ENCODE measurements at regions not wholly inside any gene's neighbourhood (a gene's known extent, or its start where the extent isn't known, plus 50 kb on each side); places are given as distances from the start of the nearest gene placed in this dataset.

GRCh38 chr4:96193061-96193460 is 353.2 kb downstream of the PDHA2 start:
- intact Hi-C loops (cut with DNase I; ENCODE audit: low total_unique reads), result no loop called here
- DNase-seq (no peak), ATAC-seq (no peak)
- Histone ChIP-seq H3K36me3 (no peaks in the 10 kb centered on the region), H3K4me3 (no peak overlapping the region), H3K9me3 (no peaks in the 10 kb centered on the region), H3K27ac (no peak overlapping the region), H3K27me3 (no peaks in the 10 kb centered on the region), H3K4me1 (no peaks in the 10 kb centered on the region)
- in situ Hi-C loops (cut with MboI; ENCODE audit: low sequenced_read_pairs in 4 of 4), result no loop called here
- TF ChIP-seq, protein P1, sequence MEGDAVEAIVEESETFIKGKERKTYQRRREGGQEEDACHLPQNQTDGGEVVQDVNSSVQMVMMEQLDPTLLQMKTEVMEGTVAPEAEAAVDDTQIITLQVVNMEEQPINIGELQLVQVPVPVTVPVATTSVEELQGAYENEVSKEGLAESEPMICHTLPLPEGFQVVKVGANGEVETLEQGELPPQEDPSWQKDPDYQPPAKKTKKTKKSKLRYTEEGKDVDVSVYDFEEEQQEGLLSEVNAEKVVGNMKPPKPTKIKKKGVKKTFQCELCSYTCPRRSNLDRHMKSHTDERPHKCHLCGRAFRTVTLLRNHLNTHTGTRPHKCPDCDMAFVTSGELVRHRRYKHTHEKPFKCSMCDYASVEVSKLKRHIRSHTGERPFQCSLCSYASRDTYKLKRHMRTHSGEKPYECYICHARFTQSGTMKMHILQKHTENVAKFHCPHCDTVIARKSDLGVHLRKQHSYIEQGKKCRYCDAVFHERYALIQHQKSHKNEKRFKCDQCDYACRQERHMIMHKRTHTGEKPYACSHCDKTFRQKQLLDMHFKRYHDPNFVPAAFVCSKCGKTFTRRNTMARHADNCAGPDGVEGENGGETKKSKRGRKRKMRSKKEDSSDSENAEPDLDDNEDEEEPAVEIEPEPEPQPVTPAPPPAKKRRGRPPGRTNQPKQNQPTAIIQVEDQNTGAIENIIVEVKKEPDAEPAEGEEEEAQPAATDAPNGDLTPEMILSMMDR (IDR thresholded peaks at IDR 0.05 in 4 of 5, conservative IDR thresholded peaks at IDR 0.05 in 1 of 5), result no peak
- no peak for TF ChIP-seq POLR2A (IDR thresholded peaks at IDR 0.05)

DNA sequence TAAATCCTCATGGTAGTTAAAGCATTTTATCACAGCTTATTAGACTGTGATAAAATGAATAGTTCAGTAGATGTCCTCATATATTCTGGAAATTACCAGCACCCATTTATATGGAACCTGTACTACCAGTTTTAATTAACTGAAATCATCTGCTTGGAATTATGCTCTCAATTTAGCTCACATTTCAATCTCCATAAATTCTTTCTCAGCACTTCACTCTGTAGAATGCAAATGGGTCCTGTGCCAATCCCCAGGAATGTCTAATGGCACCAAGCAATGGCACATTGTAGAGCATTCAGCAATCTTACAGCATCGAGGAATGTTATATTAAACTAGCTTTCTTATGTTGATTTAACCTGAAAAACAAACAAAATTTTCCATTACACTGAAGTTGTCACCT is 355.1 kb downstream of the PDHA2 start:
- H3K4me3 ChIP-seq, result no peak overlapping the region
- TF ChIP-seq, protein P1 (IDR thresholded peaks at IDR 0.05 in 4 of 5, conservative IDR thresholded peaks at IDR 0.05 in 1 of 5), result no peak
- no peak for TF ChIP-seq POLR2A (IDR thresholded peaks at IDR 0.05)
- intact Hi-C loops (cut with DNase I; ENCODE audit: low total_unique reads) (no loop called here), in situ Hi-C loops (cut with MboI; ENCODE audit: low sequenced_read_pairs in 4 of 4) (no loop called here)
- no peak for DNase-seq
- ATAC-seq, result no peak
- no peak overlapping the region for H3K27ac ChIP-seq
- no peaks in the 10 kb centered on the region for H3K36me3 ChIP-seq
- no peaks in the 10 kb centered on the region for H3K9me3 ChIP-seq
- H3K4me1 ChIP-seq, result no peaks in the 10 kb centered on the region
- H3K27me3 ChIP-seq, result no peaks in the 10 kb centered on the region

GRCh38 chr4:96205143-96205936 is 365.4 kb downstream of the PDHA2 start:
- TF ChIP-seq POLR2A (IDR thresholded peaks at IDR 0.05), result no peak
- TF ChIP-seq, protein P1 (IDR thresholded peaks at IDR 0.05 in 4 of 5, conservative IDR thresholded peaks at IDR 0.05 in 1 of 5), result no peak
- ATAC-seq, result no peak
- H3K4me1 ChIP-seq, result no peaks in the 10 kb centered on the region
- intact Hi-C loops (cut with DNase I; ENCODE audit: low total_unique reads), result no loop called here
- H3K27ac ChIP-seq, result no peak overlapping the region
- no peak for DNase-seq
- no peaks in the 10 kb centered on the region for H3K36me3 ChIP-seq
- H3K27me3 ChIP-seq, result no peaks in the 10 kb centered on the region
- no peaks in the 10 kb centered on the region for H3K9me3 ChIP-seq
- in situ Hi-C loops (cut with MboI; ENCODE audit: low sequenced_read_pairs in 4 of 4), result no loop called here
- H3K4me3 ChIP-seq, result no peak overlapping the region

GRCh38 chr4:96227515-96227914 is 387.6 kb downstream of the PDHA2 start:
- no peaks in the 10 kb centered on the region for H3K36me3 ChIP-seq
- DNase-seq (no peak), ATAC-seq (no peak)
- in situ Hi-C loops (cut with MboI; ENCODE audit: low sequenced_read_pairs in 4 of 4) (no loop called here), intact Hi-C loops (cut with DNase I; ENCODE audit: low total_unique reads) (no loop called here)
- H3K9me3 ChIP-seq, result no peaks in the 10 kb centered on the region
- TF ChIP-seq, protein P1 (IDR thresholded peaks at IDR 0.05 in 4 of 5, conservative IDR thresholded peaks at IDR 0.05 in 1 of 5), result no peak
- TF ChIP-seq POLR2A (IDR thresholded peaks at IDR 0.05), result no peak
- H3K27ac ChIP-seq, result no peak overlapping the region
- H3K27me3 ChIP-seq, result no peaks in the 10 kb centered on the region
- H3K4me1 ChIP-seq, result no peaks in the 10 kb centered on the region
- H3K4me3 ChIP-seq, result no peak overlapping the region

DNA sequence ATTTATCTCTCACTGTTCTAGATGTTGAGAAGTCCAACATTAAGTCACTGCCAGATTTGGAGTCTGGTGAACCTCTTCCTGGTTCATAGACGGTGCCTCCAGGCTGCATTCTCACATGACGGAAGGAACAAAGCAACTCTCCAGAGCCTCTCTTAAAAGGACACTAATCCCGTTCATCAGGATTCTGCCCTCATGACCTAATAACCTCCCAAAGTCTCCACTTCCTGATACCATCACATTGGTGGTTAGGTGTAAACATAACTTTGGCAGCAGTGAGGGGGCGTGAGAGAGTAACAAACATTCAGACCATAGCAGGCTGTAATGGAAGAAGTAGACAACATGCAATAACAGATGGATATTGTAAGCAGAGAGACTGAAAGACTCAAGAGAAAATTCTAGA is 388.6 kb downstream of the PDHA2 start:
- ATAC-seq (no peak), DNase-seq (no peak)
- H3K4me1 ChIP-seq, result no peaks in the 10 kb centered on the region
- no peaks in the 10 kb centered on the region for H3K9me3 ChIP-seq
- H3K27ac ChIP-seq, result no peak overlapping the region
- in situ Hi-C loops (cut with MboI; ENCODE audit: low sequenced_read_pairs in 4 of 4) (no loop called here), intact Hi-C loops (cut with DNase I; ENCODE audit: low total_unique reads) (no loop called here)
- no peaks in the 10 kb centered on the region for H3K27me3 ChIP-seq
- no peaks in the 10 kb centered on the region for H3K36me3 ChIP-seq
- no peak for TF ChIP-seq POLR2A (IDR thresholded peaks at IDR 0.05)
- TF ChIP-seq, protein P1 (IDR thresholded peaks at IDR 0.05 in 4 of 5, conservative IDR thresholded peaks at IDR 0.05 in 1 of 5), result no peak
- H3K4me3 ChIP-seq, result no peak overlapping the region
